Femur (tissue), 1 donor: ENCODE measurements at regions not wholly inside any gene's neighbourhood (a gene's known extent, or its start where the extent isn't known, plus 50 kb on each side); places are given as distances from the start of the nearest gene placed in this dataset.
A peak's percentile ranks its signal among the peaks of the same experiment; 100 is the strongest.

Source experiments
- DNase-seq: peaks from one replicate; pipeline ENCODE4 v3.0.0-alpha.2; 2017

DNA sequence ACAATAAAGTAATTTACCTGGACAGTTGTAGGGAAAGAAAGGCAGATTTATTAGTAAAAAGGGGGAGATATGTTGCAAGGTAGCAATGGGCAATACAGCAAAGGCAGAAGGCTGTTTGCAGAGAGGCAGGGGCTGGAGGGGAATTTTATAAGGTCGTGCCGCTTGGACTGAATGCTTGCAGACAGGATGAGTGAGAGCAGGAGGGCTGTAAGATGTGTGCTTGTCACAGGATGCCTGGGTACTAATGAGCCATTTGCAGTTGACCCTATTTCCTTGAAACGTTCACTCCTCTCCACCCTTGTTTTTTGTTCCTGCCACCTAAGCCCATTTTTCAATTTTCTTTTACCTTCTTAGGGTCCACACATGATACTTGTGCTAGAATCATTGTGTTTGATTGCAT is 214.7 kb downstream of the TRAM1L1 start:
- no peak for DNase-seq

DNA sequence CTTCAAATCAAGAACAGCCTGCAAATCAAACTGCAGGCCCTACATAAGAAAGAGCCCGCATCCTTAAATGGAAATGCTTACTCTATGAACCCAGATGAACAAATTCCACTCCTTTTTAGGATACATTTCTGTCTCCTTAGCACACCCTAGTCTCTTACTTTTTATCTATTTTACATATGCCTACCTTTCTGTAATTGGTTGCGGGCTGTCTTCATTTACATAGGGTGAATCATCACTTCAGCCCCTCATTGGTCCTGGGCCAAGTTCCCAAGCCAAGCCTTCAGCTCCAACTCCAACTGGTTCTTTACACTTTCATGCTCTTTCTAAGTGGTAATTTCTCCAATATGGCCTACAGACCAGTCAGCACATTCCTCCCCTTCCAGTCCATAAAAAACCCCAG is 219.3 kb downstream of the TRAM1L1 start:
- no peak for DNase-seq

DNA sequence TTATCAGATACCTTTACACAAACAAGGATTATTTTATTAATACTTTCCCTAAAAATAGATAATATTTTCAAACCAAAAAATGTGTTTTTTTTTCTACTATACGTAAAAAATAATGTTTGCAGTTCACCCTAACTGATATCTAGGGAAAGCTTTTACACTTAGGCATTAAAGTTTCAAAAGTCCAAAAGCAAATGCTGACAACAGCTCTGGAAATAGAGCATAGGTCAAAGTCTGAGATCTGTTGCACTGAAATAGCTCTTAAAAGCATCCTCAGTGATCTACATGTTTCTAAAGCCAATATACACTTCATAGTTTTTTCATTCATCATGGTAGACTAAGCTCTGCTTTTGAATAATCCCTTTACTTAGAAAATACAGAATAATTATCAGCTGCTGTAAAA is 222.8 kb downstream of the TRAM1L1 start:
- DNase-seq = no peak

DNA sequence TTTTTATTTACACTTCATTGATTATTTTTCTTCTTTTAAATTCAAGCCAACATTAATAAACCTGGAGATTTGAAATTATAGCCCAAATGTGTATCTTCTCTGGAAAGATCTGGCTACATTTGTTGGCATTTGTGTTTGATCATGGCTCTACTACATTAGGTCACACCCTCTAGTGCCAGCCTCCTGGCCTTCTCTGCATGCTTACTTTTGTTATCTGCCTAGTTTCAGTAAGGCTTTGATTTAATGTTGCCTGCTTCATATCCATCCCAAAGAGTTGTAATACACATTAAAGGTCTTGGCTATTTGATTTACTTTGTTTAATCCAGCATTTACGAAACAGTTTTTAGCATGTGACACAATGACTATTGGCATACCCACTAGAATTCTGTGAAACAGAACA is 224.5 kb downstream of the TRAM1L1 start:
- DNase-seq = no peak

DNA sequence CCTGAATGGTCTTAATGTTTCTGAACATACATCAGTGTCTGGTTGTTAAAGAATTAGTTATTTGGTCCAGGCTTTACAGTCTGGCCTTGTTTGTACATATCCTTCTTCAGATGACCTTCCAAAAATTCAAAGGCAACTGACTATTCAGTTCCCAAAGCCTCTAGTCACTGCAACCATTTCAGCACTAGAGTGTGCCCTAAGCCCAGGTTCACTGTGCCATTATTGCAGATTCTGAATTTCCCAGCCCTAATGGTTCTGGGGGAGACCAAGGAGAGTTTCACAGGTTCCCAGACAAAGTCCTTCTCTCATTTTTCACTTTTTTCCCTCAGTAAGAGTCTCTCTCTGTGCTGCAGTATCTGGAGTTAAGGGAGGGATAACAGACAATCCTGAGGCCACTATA is 235.8 kb downstream of the TRAM1L1 start:
- DNase-seq = no peak

DNA sequence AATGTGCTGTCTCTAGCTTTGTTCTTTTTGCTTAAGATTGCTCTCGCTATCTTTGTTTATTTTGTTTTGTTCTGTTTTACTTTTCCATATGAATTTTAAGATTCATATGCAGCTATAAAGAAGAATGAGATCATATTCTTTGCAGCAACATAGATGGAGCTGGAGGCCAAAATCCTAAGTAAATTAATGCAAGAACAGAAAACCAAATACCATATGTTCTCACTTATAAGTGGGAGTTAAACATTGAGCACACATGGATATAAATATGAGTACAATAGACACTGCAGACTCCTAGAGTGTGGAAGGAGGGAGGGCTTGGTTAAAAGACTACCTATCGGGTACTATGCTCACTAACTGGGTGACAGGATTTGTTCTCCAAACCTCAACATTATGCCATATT is 237.8 kb downstream of the TRAM1L1 start:
- DNase-seq = no peak

DNA sequence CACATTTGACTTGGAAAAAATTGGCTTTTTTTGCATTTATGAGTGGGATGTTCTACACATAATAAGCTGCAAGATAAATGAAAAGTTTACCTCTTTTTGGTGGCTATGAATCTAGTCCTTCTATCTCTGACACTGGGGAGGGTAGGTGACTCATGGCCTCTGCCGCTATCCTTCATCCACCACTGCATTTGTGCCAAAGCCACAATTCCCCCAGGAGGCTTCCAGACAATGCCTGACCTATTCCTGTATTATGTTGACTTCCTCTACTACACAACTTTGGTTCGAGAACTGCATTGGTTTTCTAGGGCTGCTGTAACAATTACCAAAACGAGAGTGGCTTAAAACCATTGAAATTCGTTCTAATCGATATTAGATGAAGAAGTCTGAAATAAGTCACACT is 245.6 kb downstream of the TRAM1L1 start:
- peak; percentile 20 for DNase-seq

DNA sequence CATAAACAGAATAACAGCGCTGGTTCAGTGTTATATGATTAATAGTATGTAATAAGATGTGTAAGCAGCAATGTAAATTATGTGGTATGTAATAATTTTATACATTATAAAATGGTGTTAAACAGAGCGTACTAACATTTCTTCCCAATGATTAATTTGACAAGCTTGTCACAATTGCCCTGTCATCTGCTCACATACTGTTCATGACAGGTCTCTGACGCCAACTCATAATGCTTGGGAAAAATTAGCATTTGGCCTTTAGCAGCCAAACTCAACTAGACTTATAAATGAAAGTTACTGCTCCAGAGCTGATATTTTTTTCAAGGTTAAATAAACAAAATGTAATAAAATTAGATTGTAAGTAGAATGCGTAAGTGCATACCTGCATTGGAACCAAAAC is 246.8 kb downstream of the TRAM1L1 start:
- DNase-seq = no peak

DNA sequence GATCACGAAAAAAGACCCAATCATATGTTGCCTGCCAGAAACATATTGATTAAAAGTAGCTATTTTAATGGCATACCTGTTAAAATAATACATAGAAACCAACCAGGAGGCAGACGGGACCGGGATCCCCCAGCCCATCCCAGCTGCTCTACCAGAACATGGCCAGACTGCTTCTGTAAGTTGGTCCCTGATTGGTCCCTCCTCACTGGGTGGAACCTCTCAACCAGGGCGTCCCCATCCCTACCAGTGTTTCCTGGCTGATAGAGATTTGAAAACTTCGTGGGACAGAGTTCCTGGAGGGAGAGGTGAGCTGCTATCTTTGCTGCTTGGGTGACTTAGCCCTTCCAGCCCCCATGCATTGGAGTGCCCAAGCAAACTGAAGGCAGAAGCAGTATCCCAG is 256.2 kb downstream of the TRAM1L1 start:
- DNase-seq = no peak

DNA sequence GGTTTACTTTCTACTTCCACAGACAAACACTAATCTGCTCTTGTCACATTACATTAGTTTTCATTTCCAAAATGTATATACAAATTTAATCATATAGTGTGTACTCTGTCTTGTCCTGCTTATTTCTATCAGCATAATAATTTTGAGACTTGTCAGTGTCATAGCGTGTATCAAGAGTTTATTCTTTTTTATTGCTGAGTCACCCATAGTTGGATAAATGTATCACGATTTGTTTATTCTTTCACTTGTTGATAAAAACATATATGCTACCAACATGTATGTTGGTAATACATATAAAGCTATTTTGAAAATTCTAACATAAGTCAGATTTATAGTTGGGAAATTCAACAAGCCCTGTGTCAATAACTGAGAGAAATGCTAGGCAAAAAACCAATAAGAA is 261.2 kb downstream of the TRAM1L1 start:
- no peak for DNase-seq

DNA sequence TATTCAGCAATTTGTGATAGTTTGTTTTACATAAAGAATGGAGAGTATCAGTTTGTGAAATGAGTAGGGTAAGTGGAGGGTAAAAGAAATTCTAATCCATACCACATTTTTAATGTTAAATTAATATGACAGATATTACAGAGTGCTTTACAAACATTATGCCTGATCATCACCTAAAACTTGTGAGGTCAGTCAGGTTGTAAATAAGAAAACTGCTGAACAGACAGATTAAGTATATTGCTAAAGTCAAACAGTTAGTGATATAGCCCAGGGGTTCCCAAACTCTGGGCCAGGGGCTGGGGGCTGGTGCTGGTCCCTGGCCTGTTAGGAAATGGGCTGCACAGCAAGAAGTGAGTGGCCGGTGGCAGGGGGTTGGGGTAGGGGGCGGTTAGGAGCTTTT is 273.6 kb downstream of the TRAM1L1 start:
- DNase-seq = no peak

DNA sequence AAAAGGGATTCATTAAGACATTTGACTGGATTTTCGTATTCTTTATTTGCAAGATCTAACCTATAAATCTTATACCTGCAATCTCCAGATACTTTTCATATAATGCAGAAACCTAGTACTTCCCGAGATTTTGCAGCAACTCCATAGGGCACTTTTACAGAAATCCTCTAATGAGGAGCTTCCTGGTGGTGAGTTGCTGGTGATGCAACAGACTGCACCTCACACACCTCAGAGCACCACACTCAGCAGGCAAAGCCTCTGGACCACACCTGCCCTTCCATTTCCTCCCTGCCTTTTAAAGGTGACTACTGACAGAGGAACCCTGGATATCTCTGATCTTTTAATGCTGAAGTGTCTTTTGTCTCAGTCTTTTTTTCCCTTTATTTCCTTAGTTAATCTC is 289.4 kb downstream of the TRAM1L1 start:
- DNase-seq = no peak

DNA sequence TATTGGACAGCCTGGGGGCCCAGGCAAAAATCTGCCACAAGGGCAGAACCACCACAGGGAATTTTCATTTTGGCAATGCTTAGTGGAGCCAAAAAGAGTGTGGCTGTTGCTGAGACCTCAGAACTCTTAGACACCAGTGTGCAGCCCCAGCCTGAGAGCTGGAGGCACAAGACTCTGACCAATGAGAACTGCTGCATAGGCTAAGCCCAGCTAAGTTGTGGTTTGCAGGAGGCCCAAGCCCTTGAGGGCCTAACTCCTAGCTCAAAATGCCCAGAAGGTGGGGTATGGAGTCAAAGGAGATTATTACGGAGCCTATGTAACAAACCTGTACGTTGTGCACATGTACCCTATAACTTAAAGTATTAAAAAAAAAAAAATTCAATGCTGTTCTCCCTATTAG is 296.7 kb downstream of the TRAM1L1 start:
- DNase-seq = no peak

DNA sequence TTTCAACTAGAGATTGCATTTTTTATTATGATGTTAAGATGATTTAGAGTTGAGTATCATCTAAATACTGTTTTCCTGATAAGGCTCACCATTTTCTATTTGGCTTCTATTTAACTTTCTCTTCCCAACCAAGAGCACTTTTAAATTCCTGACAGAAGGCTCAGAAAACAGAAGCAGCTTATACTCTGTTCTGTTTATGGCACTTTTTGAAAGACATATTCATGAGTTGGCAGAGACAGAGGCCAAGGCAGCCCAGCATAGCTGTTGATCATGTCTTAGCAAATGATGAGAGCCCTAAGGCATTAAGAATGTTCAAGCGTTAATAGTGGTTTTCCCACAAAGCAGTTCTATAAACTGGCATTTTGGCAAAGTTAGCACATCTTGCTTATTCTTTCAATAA is 330.3 kb downstream of the TRAM1L1 start:
- DNase-seq = no peak

DNA sequence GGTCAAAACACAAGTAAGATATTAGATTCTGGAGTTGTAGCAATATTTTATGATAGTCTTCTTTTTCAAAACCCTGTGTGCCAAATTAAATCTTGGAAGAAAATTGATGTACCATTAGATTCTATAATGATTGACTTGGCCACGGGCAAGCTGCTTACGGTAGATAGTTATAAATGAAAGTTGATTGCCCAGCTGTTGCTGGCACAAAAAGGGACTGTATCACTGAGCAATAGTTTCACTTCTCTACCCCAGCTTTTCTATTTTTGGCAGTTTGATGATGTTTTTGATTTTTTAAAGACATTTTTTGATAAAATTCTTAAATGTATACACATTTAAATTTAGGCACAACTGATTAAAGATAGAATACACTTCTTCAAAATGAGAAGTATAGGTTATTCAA is 333.3 kb downstream of the TRAM1L1 start:
- no peak for DNase-seq

DNA sequence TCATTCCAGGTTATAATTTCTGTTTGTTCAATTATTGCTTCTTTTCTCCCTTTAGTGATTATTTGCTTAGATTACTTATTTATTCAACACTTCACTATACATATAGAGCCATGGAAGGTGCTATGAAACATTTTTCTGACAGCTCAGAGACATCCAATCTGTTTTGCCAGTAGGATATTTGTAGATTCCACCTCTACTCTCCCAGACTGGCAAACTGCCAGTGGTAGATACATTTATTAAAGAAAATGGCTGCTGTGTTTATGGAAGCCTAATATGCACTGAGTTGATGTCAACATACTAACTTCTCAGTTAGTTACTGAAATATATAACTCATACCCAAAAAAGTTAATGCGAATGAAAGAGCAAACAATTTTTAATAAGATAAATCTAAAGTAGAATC is 348.6 kb downstream of the TRAM1L1 start:
- no peak for DNase-seq

DNA sequence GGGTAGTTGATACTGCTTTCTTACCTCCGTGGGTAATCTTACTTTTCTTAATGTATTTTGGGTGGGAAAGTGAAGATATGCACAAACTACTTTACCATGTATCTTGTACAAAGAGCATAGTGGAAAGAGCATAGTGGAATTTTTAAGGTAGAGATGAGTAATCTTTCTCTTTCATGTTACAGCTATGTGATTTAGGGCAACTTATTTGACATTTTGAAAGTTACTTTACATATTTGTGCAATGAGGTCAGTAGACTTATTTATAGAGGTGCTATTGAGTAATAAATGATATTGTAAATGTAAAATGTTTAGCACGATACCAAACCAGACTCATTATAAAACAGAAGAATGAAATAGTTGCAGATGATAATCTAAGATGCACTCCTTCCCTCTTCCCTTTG is 351.2 kb downstream of the TRAM1L1 start:
- DNase-seq = no peak

DNA sequence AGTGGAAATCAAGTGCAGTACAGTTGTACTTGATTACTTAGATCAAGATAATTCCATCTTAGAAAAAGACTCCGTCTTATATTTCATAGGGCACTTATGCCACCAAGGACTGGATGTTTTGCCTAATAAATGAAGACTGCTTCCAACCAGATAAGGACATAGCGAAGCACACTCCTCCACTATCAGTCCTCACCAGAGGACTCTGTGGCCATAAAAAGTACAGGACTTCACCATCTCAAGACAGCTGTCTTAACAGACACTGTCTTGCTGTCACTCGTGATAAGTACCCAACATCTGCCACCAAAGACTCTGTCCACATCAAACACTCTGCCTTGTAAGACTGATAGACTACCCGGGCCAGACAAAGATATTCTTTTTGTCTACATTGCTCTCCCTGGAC is 352.0 kb downstream of the TRAM1L1 start:
- no peak for DNase-seq

DNA sequence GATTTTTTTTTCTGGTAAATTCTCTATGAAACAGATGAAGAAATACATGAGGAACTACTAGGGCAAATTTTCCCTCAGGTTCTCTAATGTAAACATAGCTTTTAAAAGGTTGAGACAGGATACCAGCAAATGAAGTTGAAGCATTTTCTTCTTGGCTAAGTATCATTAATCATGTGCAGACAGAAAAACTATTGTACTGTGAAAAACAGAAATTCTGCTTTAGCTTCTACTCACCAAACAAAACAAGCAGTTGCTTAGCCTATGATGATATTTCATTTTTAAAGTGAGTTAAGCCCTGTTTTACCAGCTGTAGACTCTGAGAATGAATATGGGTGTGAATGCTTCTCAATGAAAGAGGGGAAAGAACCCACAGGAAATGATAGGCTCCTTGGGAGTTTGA is 358.9 kb downstream of the TRAM1L1 start:
- DNase-seq = no peak

DNA sequence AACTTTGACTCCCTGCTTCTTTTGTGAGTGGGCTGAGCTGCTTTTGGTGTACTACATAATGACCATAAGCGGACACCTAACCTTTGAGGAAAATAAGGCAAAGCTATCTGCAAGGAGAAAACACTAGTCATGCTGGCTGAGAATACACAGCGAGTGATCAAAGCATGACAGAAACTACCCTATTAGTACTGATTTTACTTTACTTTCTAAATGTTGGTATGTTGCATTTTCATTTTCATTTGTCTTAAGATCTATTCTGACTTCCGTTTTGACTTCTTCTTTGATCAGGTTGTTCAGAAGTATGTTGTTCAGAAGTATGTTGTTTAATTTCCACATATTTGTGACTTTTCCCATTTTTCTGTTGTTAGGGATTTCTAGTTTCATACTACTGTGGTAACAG is 361.1 kb downstream of the TRAM1L1 start:
- no peak for DNase-seq

DNA sequence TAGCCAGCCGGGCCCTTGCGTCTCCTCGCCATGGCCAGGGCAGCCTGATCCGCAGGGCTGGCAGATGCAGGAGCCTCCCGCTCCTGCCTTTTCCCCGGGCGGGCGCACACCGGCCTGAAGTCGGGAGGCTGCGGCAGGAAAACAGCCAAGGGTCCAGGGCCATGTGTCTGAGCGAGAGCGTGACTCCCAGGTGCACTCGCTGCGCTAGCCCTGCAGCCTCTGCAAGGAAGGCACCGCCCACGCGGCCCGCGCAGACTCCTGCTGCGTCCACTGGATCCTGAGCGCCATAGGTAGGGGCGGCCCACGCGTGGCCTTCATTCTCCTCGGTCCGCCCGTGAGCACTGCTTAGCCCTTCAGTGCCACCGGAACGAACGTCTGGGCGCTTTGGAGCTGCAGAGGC is 379.9 kb downstream of the TRAM1L1 start:
- DNase-seq = no peak

DNA sequence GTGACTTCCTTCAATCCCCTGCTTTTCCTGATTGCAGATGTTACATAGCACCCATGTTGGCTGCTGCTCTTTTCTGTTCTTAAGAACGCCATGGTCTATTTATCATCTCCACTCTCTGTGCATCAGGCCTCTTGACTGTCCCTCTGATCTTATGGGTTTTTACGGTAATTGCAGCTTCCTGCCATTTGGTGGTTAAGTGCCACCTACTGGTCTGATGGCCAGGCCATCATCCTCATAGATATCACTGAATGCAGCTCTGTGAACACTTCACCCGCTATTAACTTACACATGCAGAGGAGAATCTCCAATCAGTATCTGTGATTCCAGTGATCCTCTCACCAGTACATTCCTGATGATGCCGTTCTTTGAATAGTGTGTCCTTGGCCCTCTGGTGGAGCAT is 382.4 kb downstream of the TRAM1L1 start:
- no peak for DNase-seq

DNA sequence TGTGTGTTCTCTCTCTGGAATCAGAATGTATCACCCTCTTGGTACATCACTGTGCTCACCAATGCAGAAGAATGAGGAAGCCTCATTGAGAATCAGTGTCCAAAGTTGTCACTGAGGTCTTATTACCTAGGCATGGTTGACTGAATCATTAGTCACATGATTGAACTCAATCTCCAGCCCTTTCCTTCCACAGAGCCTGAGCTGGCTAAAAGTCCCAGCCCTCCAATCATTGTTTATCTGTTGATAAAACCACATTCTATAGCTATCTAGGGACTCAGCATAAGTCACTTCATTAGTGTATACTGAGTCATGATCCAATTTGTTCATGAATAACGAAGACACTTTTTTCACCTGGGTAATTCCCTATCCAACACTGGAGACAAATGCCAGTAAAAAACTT is 396.8 kb downstream of the TRAM1L1 start:
- DNase-seq = no peak

DNA sequence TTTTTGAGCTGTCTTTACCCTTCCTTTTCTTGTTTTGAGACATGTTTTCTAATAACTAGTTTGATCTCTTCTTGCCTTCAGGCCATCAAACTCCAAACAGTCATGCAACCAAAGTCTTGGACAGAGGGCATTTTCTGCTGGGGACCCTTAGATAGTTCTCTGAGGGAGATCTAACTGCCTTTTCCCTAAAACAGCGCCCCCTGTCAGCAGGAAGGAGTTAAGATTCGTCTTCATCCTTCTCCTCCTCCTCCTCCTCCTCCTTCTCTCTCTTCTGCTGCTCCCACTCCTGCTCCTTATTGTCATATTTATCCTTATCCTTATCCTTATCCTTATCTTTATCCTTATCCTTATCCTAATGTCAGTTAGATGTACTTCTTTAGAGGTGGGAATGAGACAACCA is 417.2 kb downstream of the TRAM1L1 start:
- DNase-seq = no peak

DNA sequence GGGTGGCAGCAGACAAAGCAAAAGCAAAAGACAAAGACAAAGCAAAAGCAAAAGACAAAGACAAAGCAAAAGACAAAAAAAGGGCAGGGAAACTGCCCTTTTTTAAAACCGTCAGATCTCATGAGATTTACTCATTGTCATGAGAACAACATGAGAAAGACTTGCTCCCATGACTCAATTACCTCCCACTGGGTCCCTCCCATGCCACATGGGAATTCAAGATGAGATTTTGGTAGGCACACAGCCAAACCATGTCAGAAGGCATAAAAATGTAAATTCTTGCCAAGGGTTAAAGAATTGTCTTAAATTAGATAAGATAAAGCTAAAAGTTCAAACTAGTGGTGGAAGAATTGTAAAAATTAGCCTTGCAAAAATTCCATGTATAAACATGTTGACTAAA is 419.7 kb downstream of the TRAM1L1 start:
- DNase-seq = no peak

DNA sequence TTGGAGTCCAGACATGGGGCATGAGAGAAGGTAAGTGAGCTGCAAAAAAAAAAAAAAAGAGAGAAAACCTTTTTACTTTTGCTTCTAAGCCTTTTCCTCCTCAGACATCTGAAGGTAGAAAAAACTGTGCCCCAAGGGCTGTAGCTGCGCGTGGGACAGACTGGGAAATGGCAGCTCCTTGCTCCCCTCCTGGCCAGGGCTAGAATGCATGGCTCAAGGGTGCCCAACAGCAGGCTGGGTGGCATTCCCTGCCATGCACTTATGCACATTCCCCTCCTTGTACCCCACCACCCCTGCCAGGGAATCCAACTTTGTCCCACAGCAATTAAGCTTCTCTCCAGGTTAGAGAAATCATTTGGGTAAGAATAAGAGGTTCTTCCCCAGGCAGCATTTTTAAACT is 421.2 kb downstream of the TRAM1L1 start:
- no peak for DNase-seq
